ENCODE measurements at regions not wholly inside any gene's neighbourhood (a gene's known extent, or its start where the extent isn't known, plus 50 kb on each side); places are given as distances from the start of the nearest gene placed in this dataset.

DNA sequence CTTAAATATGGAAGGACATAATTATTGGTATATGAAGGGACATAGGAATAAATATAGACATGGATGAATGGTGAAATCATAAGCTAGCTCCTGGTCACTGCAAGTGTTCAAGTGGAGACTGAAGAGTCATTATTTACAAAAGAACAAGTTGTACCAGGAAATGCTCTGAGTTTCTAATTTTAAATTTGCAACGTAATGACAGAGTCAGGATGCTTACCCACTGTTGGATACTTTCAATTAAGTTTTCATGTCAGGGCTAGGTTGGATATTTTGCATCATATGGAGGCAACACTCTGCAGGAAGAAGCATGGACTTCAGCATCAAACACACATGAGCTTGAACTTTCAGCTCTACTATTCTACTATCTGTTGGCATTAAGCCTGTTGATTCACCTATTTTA is 499.6 kb upstream of the C1orf87 start:
- Histone ChIP-seq H3K27ac (no peak overlapping the region), H3K36me3 (no peaks in the 10 kb centered on the region), H3K4me3 (no peak overlapping the region), H3K27me3 (peaks cover 0 to 3% of the 10 kb centered on the region in 2 donors), H3K4me1 (no peaks in the 10 kb centered on the region), H3K9me3 (no peaks in the 10 kb centered on the region)
- DNase-seq: no peak
- intact Hi-C loops (cut with DNase I; ENCODE audit: low total_unique reads): no loop called here
- TF ChIP-seq, protein P1, sequence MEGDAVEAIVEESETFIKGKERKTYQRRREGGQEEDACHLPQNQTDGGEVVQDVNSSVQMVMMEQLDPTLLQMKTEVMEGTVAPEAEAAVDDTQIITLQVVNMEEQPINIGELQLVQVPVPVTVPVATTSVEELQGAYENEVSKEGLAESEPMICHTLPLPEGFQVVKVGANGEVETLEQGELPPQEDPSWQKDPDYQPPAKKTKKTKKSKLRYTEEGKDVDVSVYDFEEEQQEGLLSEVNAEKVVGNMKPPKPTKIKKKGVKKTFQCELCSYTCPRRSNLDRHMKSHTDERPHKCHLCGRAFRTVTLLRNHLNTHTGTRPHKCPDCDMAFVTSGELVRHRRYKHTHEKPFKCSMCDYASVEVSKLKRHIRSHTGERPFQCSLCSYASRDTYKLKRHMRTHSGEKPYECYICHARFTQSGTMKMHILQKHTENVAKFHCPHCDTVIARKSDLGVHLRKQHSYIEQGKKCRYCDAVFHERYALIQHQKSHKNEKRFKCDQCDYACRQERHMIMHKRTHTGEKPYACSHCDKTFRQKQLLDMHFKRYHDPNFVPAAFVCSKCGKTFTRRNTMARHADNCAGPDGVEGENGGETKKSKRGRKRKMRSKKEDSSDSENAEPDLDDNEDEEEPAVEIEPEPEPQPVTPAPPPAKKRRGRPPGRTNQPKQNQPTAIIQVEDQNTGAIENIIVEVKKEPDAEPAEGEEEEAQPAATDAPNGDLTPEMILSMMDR (IDR thresholded peaks at IDR 0.05): no peak
- TF ChIP-seq POLR2A (IDR thresholded peaks at IDR 0.05): no peak

DNA sequence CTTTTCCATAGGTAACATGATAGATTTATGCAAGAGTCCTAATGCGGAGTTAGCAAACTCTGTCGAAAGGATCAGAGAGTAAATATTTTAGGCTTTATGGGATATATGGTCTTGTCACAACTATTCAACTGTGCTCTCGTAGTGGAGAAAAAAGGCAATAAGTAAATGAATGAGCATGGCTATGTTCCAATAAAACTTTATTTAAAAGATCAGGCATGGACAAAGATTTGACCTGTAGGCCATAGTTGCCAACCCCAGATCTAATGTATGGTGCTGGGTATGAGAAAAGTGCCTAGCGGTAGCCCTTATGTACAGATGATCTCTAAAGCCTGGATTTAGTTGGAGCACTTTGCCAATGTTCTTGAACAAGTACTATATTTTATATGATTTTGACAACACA is 498.8 kb upstream of the C1orf87 start:
- intact Hi-C loops (cut with DNase I; ENCODE audit: low total_unique reads): no loop called here
- no peaks in the 10 kb centered on the region for H3K4me1 ChIP-seq
- no peak for TF ChIP-seq POLR2A (IDR thresholded peaks at IDR 0.05)
- TF ChIP-seq, protein P1 (IDR thresholded peaks at IDR 0.05): no peak
- no peaks in the 10 kb centered on the region for H3K9me3 ChIP-seq
- peaks cover 0 to 3% of the 10 kb centered on the region in 2 donors for H3K27me3 ChIP-seq
- no peak overlapping the region for H3K27ac ChIP-seq
- H3K4me3 ChIP-seq: no peak overlapping the region
- H3K36me3 ChIP-seq: no peaks in the 10 kb centered on the region
- no peak for DNase-seq

DNA sequence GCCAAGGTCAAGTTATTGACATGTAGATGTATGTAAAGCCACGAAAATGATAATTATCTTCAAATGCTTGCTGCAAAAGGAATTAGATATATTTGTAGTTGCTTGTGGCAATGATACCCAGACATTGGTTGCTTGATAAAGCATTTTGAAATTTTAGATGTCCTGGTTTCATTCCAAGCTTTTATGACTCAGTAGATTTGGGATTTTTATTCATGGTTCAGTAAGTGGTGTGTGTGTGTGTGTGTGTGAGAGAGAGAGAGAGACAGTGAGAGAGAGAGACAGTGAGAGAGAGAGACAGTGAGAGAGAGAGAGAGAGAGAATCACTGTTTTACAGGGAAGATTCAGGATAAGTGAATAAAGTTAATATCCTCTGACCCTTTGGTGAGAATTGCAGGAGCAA is 498.2 kb upstream of the C1orf87 start:
- no peak for TF ChIP-seq POLR2A (IDR thresholded peaks at IDR 0.05)
- TF ChIP-seq, protein P1 (IDR thresholded peaks at IDR 0.05): no peak
- intact Hi-C loops (cut with DNase I; ENCODE audit: low total_unique reads): no loop called here

DNA sequence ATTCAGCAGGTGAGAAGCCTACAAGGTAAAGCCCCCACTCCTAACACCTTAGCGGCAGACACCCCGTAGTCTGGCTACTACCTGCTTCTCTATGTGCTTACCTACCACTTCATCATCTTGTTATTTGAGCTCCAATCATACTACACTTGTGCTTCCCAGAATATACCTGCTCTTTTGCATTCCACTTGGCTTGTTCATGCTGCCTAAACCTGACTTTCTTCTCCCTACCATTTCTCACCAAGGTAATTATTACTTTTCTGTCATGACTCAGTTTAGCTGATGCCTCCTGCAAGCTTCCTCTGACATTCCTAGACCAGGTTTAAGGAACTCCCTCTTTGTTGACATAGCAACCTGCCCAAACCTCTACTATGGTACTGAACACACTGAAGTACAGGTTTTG is 495.6 kb upstream of the C1orf87 start:
- Histone ChIP-seq H3K4me1 (no peaks in the 10 kb centered on the region), H3K9me3 (no peaks in the 10 kb centered on the region), H3K4me3 (no peak overlapping the region), H3K27ac (no peak overlapping the region), H3K36me3 (no peaks in the 10 kb centered on the region), H3K27me3 (peaks cover 0 to 3% of the 10 kb centered on the region in 2 donors)
- no peak for TF ChIP-seq POLR2A (IDR thresholded peaks at IDR 0.05)
- TF ChIP-seq, protein P1 (IDR thresholded peaks at IDR 0.05): no peak
- intact Hi-C loops (cut with DNase I; ENCODE audit: low total_unique reads): no loop called here
- no peak for DNase-seq

More for the DNA sequence above, 498.2 kb upstream of the C1orf87 start:
- Histone ChIP-seq H3K4me1 (no peaks in the 10 kb centered on the region), H3K9me3 (no peaks in the 10 kb centered on the region), H3K27ac (no peak overlapping the region), H3K4me3 (no peak overlapping the region), H3K36me3 (no peaks in the 10 kb centered on the region), H3K27me3 (peaks cover 0 to 3% of the 10 kb centered on the region in 2 donors)
- no peak for DNase-seq

DNA sequence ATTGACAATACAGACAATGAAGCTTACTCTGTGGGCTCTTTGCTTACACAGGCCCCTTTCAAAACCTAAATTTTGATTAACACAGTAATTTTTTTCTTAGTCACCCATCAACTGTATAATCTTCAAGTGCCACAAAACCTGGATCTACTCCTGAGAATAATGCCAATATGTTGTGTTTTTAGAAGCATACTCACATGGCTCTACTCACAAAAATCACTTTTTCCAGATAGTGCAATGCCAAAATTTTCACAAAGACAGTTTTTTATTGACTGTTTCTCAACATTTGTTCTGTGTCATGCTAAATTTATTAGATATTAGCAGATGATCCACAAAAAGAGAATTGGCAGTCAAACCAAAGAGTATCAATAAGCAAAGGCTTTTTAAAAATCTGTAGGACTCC is 493.7 kb upstream of the C1orf87 start:
- DNase-seq: no peak
- intact Hi-C loops (cut with DNase I; ENCODE audit: low total_unique reads): no loop called here
- no peak for TF ChIP-seq POLR2A (IDR thresholded peaks at IDR 0.05)
- TF ChIP-seq, protein P1 (IDR thresholded peaks at IDR 0.05): no peak
- Histone ChIP-seq H3K9me3 (no peaks in the 10 kb centered on the region), H3K4me3 (no peak overlapping the region), H3K36me3 (no peaks in the 10 kb centered on the region), H3K27ac (no peak overlapping the region), H3K27me3 (peaks cover 0 to 3% of the 10 kb centered on the region in 2 donors), H3K4me1 (no peaks in the 10 kb centered on the region)
